ENCODE measurements at regions not wholly inside any gene's neighbourhood (a gene's known extent, or its start where the extent isn't known, plus 50 kb on each side); places are given as distances from the start of the nearest gene placed in this dataset.

DNA sequence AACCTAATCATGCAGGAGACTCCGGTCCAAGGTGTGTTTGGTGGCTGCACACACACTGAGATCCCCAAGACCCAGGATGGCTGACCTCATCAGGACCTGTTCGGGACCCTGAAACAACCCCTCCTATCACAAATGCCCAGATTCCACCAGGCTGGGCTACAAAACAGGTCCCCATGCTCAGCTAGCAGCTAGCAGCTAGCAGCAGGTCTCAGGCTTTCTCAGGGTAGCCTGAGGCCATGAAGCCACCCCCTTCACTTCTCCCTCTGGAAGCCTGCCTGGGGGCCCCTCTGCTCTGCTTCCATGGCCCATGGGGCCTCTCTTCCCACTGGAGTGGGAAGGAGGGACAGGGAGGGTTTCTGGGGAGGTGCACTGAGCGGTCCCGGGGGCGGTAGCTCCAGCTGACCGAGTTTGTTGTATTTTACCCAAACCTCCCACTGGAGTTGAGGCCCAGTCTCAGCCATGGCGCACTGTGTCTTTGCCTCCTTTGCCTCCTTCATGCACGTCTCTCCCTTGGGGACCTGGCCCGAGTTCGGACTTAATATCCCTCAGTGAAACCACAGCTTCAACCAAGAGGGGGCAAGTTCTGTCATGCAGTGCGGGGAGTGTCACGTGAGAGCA is 95.1 kb upstream of the GPR26 start:
- no peak for TF ChIP-seq GATA3 (IDR thresholded peaks at IDR 0.05; ENCODE audit: low read depth, low read length)
- TF ChIP-seq GATA2 (IDR thresholded peaks at IDR 0.05; ENCODE audit: low read depth, low read length): no peak

DNA sequence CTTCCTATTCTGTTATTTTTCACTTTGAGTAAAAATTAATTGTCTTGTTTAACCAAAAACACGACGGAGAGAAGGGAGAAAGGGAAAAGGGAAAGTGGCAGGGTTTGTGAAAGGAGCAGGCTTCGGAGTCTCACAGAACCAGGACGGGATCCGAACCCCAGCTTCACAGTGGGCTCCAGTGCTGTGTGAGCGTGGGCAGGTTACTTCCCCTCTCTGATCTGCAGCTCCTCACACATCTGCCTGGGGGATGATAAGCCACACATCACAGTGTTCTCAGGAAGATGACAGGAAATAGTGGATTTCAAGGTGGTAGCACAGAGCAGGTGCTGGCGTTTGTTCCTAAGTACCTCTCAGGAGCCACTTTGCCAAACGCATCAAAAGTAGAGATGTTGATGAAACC is 94.2 kb upstream of the GPR26 start:
- no peak for TF ChIP-seq GATA2 (IDR thresholded peaks at IDR 0.05; ENCODE audit: low read depth, low read length)

DNA sequence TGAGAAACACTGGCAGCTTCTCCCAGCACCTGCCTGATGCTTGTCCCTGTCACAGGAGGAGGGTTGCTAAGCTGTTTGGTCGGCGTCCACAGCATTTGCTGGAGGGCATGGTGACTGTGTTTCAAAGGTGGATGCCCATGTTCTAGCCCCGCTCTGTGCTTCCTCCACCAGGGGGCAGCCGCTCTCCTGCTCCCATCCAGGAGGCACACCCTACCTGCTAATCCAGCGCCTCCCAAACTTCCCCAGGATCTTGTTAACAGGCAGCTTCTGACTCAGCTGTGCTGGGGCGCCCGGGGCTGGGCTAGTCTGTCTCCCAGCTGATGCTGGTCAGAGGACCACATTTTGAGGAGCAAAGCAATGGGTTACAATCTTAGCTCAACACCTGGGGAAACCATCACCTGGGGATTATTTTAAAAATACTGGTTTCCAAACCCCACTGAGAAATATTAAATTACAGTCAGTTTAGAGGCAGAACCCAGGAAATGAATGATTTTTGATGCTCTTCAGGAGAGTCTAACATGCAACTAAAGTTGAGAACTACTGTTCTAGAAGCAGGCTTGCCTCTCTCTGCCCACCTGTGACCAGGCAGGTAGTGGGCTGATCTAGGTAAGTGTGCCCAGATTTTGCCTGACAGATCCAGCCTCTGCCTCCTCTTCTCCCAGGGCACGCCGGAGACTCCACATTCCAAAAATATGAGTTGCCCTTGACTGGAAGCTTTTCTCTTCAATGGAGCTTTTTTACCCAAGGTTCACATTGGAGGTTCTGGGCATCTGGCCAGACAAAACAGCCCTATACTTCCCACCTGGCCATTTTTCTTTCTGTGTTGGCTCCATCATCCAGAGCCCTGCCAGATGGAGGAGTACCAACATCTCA is 92.7 kb upstream of the GPR26 start:
- TF ChIP-seq GATA3 (IDR thresholded peaks at IDR 0.05; ENCODE audit: low read depth, low read length) (no peak), GATA2 (IDR thresholded peaks at IDR 0.05; ENCODE audit: low read depth, low read length) (no peak)

DNA sequence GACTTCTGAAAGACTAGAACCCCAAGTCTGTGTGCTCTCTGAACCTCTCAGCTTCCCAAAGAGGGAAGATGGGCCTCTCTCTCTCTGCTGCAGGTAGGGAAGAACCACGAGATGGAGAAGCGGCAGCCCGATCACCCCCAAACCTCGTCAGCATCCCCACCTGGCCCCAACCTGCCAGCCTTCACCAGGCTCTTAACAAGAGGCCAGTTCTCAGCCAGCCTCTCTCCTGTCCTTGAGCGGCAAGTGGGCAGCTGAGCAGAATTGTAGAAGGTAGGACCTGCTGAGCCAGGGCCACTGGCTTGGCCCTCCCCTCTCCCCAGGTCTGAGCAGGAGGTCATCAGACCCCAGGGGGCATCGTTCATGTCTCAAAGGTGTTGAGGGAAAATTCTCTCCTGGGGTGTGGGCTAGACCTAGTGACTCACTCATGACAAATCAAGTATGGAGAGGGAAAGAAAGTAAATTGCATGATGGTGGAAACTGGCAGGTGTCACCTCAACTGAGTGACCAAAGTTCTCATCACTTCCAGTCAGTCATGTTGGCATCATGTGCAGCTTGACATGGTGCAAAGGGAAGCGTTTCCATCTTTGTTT is 92.0 kb upstream of the GPR26 start:
- no peak for TF ChIP-seq GATA3 (IDR thresholded peaks at IDR 0.05; ENCODE audit: low read depth, low read length)
- no peak for TF ChIP-seq GATA2 (IDR thresholded peaks at IDR 0.05; ENCODE audit: low read depth, low read length)

DNA sequence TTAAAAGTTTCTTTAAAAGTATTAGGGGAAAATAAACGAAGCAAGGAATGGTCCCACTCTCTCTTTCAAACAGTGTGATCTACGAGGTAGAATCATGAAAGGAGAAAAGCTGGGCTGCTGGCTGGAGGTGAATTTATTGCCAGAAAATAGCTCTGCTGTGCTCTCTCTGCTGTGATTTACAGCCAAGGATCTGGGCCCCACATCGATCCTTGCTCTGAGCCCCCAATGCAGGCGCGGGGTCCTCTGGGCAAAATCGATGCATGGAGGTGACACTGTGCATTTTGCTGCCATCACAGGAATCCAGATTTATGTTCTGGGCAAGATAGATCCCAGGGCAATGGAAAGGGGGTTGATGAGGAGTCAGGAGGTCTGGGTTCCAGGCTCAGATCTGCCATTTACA is 91.0 kb upstream of the GPR26 start:
- TF ChIP-seq GATA3 (IDR thresholded peaks at IDR 0.05; ENCODE audit: low read depth, low read length) (no peak), GATA2 (IDR thresholded peaks at IDR 0.05; ENCODE audit: low read depth, low read length) (no peak)

DNA sequence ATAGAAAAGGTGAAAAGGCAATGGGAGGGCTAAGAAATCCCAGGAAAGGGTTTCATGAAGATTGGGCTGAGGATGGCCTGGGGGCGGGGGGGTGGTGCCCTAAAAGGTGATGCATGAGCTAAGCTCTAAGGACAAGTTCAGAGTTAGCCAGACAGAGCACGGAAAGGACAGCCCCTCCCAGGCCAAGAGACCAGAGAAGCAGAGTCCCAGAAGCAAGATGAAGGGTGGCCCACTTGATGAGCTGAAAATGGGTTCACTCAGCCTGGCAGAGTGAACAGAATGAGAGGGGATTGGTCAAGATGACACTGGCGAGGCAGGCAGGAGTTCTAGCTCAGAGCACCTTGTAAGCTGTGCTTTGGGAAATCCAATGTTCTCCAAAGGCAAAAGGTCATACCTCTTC is 89.4 kb upstream of the GPR26 start:
- TF ChIP-seq GATA3 (IDR thresholded peaks at IDR 0.05; ENCODE audit: low read depth, low read length): no peak

DNA sequence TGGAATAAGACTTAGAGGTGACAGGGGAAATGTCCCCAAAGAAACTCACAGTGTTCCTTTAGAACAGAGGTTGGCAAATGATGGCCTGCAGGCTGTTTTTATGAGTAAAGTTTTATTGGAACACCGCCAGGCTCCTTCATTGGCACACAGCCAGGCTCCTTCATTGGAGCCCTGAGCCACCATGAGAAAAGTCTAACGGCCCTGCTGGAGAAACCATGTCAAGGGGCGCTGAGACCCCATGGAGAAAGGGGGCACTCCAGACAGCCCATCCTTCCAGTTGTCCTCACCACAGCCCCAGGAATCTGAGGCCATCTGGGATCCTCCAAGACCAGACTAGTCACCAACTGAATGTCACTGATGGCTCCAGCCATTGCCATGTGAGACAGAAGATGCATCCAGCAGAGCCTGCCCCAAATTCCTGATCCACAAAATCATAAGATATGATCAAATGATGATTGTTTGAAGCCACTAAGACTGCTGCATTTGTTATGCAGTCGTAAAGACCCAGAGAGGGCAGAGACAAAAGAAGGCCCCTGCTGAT is 88.2 kb upstream of the GPR26 start:
- TF ChIP-seq GATA3 (IDR thresholded peaks at IDR 0.05; ENCODE audit: low read depth, low read length) (no peak), GATA2 (IDR thresholded peaks at IDR 0.05; ENCODE audit: low read depth, low read length) (no peak)

DNA sequence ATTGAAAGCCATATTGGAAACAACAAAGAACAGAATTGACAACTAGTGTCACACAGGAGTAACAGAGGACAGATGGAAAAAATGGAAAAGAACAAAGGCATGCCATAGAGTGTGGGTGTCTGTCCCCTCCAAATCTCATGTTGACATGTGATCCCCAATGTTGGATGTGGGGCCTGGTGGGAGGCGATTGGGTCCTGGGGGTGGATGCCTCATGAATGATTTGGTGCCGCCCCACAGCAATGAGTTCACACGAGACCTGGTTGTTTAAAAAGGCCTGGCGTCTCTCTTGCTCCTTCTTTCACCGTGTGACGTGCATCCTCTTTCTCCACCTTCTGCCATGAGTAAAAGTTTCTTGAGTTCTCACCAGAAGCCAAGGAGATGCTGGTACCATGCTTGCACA is 87.4 kb upstream of the GPR26 start:
- TF ChIP-seq GATA3 (IDR thresholded peaks at IDR 0.05; ENCODE audit: low read depth, low read length): no peak
- TF ChIP-seq GATA2 (IDR thresholded peaks at IDR 0.05; ENCODE audit: low read depth, low read length): no peak

DNA sequence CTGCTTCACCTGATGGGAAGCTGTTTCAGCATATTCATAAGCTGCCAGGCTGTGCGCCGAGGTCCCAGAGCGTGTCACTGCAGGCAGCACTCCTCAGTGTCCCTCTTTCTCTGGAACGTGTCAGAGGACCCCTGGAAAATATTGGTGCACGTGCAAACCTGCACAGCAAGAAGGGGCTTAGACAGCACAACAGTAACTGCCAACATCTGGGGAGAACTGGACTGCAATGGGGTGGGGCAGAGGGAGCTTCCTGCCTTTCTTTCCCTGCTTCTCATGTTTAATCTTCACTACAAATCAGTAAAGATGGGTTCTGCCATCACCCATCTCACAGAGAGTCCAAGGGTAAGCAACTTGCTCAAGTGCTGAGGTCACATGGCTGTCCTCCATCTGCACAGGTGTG is 86.5 kb upstream of the GPR26 start:
- TF ChIP-seq GATA3 (IDR thresholded peaks at IDR 0.05; ENCODE audit: low read depth, low read length): no peak
- TF ChIP-seq GATA2 (IDR thresholded peaks at IDR 0.05; ENCODE audit: low read depth, low read length): no peak

DNA sequence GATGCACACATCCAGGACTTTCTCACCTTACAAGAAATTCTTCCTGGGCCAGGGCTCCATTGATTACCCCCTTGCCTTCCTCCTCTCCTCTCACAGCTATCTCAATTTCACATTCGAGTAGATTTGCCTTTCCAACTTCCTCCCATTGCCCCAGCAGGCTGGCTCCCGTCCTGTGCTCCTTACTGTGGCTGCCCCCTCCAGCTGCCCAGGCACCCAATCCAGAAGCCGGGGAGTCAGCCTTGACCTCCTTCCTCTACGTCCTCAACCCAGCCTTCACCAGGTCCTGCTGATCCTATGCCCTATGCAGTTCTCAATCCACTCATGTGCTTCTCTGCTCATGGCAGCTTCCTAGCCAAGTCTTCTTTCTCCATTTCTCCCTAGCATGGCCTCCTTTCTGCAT is 85.7 kb upstream of the GPR26 start:
- TF ChIP-seq GATA2 (IDR thresholded peaks at IDR 0.05; ENCODE audit: low read depth, low read length) (no peak), GATA3 (IDR thresholded peaks at IDR 0.05; ENCODE audit: low read depth, low read length) (no peak)

DNA sequence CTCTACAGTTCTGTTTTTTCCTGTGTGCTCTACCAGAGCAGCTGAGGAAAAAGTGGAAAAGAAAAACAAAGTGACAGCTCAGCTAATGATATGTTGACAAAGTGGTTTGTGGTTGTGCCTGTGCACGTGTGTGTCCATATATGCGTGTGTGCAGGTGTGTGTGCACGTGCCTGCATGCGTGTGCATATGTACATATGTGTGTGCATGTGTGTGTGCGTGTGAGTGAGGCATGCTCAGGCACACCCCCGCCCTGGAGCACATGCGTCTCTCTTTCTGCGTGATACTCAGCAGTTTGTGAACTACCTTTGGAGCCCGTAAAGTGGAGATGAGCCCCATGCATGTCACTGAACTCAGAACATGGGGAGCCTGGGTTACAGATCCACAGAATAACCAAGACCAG is 84.5 kb upstream of the GPR26 start:
- TF ChIP-seq GATA3 (IDR thresholded peaks at IDR 0.05; ENCODE audit: low read depth, low read length) (no peak), GATA2 (IDR thresholded peaks at IDR 0.05; ENCODE audit: low read depth, low read length) (no peak)

DNA sequence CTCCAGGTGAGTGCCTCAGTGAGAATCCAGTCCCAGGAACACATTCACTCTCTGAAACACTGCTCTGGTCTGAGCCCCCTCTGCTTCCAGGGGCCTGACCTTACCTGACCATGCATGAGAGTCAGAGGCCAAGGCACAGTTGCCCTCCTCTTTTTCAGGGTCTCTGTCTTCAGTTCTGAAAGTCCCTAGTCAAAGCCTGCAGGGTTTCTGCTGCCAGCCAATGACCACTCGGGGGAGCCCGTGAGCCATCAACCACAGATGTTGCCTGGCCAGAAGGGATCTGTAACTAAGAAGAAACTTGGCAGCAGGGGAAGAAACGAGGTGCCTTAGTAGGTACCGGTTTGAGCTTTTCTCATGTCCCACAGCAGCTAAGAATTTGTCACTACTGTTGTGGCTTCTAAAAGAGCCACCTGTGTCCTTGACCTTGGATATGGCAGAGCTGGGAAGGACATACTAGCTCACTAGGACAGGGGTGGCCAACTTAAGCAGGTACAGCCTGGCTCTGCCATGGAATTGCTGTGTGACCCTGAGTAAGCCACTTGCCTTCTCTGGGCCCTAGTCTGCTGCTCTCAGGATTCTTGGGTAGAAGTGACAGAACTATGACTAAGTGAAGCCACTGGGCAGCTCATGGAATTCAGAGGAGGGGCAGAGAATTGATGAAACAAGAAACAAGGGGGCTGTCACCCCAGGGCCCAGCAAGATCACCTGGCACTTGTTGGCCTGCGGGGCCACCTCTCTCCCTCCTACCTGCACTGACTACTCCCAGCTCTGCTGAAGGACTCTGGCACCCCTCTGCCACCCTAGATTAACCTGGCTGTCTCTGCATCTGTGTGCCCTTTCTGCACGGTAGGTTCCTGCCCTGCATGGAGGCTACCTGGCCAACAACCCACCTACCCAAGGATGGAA is 83.8 kb upstream of the GPR26 start:
- TF ChIP-seq GATA2 (IDR thresholded peaks at IDR 0.05; ENCODE audit: low read depth, low read length) (no peak), GATA3 (IDR thresholded peaks at IDR 0.05; ENCODE audit: low read depth, low read length) (no peak)

DNA sequence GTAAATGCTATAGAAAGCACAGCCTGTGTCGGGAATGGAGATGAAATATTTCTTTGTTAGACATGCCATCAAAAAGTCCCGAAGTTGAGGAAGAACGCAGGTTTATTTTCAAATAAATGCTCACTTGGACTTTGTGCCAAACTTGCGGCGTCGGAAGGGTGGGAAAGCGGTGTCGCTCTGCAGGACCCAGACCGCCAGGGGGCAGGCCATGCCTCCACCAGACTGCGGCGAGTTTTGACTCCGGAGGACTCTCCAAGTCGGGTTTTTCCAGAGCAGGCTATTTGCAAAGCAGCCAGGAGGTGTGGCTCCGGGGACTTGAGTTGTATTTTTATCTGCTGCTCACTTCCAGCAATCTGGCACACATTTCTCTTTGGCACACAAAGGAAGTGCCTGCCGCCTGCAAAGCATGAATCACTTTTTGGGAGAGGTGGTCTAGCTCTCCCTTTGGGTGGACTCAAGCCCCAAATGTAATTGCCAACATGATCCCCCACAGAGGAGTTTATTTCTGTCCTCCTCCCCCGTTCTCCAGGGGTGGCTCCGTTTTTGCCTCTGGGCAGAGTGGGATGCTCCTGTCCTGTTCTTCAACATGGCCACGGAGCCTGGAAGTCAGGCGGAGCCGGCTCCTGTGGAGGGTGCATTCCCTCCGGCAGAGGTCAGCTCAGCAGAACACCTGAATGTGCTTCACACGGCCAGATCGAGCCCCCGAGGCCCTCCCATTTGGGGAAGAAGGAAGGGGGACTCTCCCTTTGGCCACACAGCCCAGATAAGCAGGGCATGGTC is 82.3 kb upstream of the GPR26 start:
- TF ChIP-seq GATA2 (IDR thresholded peaks at IDR 0.05; ENCODE audit: low read depth, low read length) (no peak), GATA3 (IDR thresholded peaks at IDR 0.05; ENCODE audit: low read depth, low read length) (no peak)
